ENCODE measurements at regions not wholly inside any gene's neighbourhood (a gene's known extent, or its start where the extent isn't known, plus 50 kb on each side); places are given as distances from the start of the nearest gene placed in this dataset.
A peak's percentile ranks its signal among the peaks of the same experiment; 100 is the strongest.
"Not testable (repeated sequence)": the region's sequence is repeated elsewhere in the genome, so short reads cannot be mapped to it uniquely, and the experiment has no call there.

DNA sequence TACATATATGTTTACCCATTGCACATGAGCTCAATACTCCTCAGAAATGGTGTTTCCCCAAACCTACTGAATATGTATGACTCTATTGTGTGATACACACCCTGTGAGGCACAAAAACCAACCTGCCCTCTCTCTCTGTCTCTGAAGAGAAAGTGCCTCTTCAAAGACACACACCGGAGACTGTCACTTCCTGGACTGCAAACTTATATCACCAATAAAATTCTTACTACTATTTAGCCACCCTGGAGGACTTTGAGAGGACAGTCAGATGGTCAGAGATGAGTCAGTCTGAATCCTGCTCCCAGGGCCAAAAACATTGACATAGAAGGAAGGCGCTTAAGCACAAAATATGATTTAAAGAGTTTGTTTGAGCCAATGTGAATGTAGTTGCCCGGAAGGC, 110.4 kb downstream of the PPIAL4G start:
- ChIA-PET CTCF (interaction anchor here (1.3 kb wide), 1 partner anchor 16 kb away, joined by 3 read pairs; no protein-coding TSS in a partner anchor), POLR2A (no interaction called here)
- Mint-ChIP-seq H3K4me3 (no peak overlapping the region), H3K27ac (0 out of 2 replicates have a peak overlapping the region, but pooled peaks have one; percentile 71), H3K27me3 (ENCODE audit: low read depth) (no peaks in the 10 kb centered on the region; the same call in 1 of the 2 replicates), H3K9me3 (no peaks in the 10 kb centered on the region), H3K4me1 (peaks cover 7% of the 10 kb centered on the region; the same call in 1 of the 2 replicates), H3K36me3 (no peaks in the 10 kb centered on the region)
- ATAC-seq = no peak
- no peak for DNase-seq (ENCODE audit: low spot score)
- TF ChIP-seq, protein P1, sequence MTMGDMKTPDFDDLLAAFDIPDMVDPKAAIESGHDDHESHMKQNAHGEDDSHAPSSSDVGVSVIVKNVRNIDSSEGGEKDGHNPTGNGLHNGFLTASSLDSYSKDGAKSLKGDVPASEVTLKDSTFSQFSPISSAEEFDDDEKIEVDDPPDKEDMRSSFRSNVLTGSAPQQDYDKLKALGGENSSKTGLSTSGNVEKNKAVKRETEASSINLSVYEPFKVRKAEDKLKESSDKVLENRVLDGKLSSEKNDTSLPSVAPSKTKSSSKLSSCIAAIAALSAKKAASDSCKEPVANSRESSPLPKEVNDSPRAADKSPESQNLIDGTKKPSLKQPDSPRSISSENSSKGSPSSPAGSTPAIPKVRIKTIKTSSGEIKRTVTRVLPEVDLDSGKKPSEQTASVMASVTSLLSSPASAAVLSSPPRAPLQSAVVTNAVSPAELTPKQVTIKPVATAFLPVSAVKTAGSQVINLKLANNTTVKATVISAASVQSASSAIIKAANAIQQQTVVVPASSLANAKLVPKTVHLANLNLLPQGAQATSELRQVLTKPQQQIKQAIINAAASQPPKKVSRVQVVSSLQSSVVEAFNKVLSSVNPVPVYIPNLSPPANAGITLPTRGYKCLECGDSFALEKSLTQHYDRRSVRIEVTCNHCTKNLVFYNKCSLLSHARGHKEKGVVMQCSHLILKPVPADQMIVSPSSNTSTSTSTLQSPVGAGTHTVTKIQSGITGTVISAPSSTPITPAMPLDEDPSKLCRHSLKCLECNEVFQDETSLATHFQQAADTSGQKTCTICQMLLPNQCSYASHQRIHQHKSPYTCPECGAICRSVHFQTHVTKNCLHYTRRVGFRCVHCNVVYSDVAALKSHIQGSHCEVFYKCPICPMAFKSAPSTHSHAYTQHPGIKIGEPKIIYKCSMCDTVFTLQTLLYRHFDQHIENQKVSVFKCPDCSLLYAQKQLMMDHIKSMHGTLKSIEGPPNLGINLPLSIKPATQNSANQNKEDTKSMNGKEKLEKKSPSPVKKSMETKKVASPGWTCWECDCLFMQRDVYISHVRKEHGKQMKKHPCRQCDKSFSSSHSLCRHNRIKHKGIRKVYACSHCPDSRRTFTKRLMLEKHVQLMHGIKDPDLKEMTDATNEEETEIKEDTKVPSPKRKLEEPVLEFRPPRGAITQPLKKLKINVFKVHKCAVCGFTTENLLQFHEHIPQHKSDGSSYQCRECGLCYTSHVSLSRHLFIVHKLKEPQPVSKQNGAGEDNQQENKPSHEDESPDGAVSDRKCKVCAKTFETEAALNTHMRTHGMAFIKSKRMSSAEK (CRISPR knock-in tag; IDR thresholded peaks at IDR 0.05; ENCODE audit: borderline replicate concordance) = no peak
- no peak for TF ChIP-seq GRHL2 (CRISPR knock-in tag; IDR thresholded peaks at IDR 0.05; ENCODE audit: insufficient replicate concordance, severe bottlenecking)

DNA sequence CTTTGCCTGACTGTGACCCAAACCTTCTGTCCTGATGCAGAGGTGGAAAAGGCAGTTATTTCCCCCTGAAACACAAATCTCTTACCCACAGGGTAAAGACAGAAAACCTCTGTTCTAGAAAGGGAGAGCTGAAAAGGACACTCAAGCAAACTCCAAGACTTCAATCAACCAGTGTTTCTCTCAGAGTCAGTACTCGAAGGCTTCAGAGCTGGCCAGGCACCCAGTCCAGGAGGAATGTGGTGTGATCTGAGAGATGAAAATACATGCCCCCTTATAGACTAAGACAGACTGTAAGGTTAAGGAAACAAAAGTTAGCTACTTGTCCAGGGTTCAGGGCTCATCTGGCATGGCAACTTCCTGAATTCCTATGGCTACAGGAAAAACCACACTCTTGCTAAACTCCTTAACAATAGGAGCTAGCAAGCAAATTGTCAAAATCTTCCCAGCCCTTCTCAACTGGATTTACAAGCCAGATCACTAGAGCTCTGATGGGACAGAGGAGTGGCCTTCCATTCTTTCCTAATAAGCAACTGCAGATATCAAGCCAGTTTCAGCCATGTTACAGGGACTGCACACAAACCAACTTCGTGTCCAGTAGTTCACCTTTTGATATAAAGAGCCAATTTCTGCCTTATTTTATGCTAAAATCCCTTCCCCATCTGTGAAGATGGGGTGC, 110.9 kb downstream of the PPIAL4G start:
- H3K27ac Mint-ChIP-seq = 0 out of 2 replicates have a peak overlapping the region, but pooled peaks have one; percentile 9
- CTCF ChIA-PET = interaction anchor here (1.3 kb wide), 1 partner anchor 16 kb away, joined by 3 read pairs; no protein-coding TSS in a partner anchor
- ATAC-seq; POLR2A ChIA-PET; DNase-seq (ENCODE audit: low spot score); H3K4me1 Mint-ChIP-seq; H3K27me3 Mint-ChIP-seq (ENCODE audit: low read depth); H3K4me3 Mint-ChIP-seq; H3K36me3 Mint-ChIP-seq; H3K9me3 Mint-ChIP-seq: not testable (repeated sequence)

DNA sequence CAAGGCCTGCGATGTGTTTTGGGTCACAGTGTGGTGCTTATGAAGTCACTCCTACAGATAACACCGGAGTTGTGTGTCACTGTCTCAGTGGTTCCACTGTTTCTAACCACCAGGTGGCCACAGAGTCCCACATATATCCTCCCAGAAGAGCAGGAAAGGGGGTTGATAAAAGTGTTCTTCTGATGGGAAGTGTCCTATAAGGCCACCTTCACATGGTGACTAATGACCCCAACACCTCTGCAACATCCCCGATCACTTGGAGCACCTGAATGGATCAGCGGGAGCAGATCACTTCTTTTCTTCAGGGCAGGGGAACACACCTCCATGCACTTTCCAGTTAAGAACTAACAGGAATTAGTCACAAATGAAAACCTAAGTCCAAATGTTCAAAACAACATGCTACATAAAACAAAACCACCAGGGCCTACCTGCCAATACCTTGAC, 111.5 kb downstream of the PPIAL4G start:
- H3K27ac Mint-ChIP-seq; H3K36me3 Mint-ChIP-seq; H3K27me3 Mint-ChIP-seq (ENCODE audit: low read depth); POLR2A ChIA-PET; H3K4me3 Mint-ChIP-seq; H3K4me1 Mint-ChIP-seq; H3K9me3 Mint-ChIP-seq: not testable (repeated sequence)
- peak; percentile 96 for ATAC-seq
- TF ChIP-seq, protein P2, sequence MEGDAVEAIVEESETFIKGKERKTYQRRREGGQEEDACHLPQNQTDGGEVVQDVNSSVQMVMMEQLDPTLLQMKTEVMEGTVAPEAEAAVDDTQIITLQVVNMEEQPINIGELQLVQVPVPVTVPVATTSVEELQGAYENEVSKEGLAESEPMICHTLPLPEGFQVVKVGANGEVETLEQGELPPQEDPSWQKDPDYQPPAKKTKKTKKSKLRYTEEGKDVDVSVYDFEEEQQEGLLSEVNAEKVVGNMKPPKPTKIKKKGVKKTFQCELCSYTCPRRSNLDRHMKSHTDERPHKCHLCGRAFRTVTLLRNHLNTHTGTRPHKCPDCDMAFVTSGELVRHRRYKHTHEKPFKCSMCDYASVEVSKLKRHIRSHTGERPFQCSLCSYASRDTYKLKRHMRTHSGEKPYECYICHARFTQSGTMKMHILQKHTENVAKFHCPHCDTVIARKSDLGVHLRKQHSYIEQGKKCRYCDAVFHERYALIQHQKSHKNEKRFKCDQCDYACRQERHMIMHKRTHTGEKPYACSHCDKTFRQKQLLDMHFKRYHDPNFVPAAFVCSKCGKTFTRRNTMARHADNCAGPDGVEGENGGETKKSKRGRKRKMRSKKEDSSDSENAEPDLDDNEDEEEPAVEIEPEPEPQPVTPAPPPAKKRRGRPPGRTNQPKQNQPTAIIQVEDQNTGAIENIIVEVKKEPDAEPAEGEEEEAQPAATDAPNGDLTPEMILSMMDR (IDR thresholded peaks at IDR 0.05) = peak; percentile 38; the same call in 1 of the 2 replicates
- CTCF ChIA-PET = interaction anchor here (1.3 kb wide), 1 partner anchor 17 kb away, joined by 3 read pairs; no protein-coding TSS in a partner anchor
- DNase-seq (ENCODE audit: low spot score) = peak; percentile 71

DNA sequence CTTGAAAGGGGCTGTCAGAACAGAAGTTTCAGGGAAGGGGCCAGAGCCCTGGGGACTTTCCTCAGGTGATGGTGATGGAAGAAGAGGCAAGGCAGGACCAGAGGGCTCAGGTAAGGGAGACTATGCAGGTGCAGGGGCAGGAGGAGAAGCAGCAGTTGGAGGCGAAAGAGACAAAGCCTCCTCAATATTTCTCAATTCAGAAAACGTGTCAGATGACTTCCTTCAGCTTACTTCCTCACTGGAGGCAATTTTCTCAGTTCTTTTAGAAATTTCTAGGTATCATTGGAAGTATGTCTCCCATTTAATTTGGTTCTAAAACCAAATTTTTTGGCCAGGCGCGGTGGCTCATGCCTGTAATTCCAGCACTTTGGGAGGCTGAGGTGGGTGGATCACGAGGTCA, 112.4 kb downstream of the PPIAL4G start:
- H3K27ac Mint-ChIP-seq; POLR2A ChIA-PET; H3K4me1 Mint-ChIP-seq; DNase-seq (ENCODE audit: low spot score); H3K9me3 Mint-ChIP-seq; H3K36me3 Mint-ChIP-seq; H3K27me3 Mint-ChIP-seq (ENCODE audit: low read depth); H3K4me3 Mint-ChIP-seq; ATAC-seq: not testable (repeated sequence)
- CTCF ChIA-PET = interaction anchor here (0.6 kb wide), 1 partner anchor 53 kb away, joined by 5 read pairs; no protein-coding TSS in a partner anchor

DNA sequence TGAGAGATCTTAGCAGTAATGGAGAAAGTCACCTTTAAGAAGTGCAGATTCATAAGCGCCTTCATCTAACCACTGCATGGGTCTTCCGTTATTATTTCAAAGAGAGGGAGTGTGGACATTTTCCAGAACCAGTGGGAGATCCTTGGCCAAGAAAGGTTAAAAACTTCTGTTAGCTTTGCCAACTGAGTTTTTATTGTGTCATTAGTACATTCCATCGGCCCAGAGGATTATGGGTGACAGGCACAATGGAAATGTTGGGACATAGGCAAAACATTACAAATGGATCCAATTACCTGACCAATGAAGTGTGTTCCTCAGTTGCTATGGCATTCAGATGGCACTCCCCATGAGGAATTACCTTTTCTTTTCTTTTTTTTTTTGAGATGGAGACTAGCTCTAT, 115.5 kb downstream of the PPIAL4G start:
- Mint-ChIP-seq H3K4me1 (peaks cover 25% of the 10 kb centered on the region), H3K27ac (no peak overlapping the region), H3K27me3 (ENCODE audit: low read depth) (peaks cover 5% of the 10 kb centered on the region; the same call in 1 of the 2 replicates), H3K36me3 (no peaks in the 10 kb centered on the region), H3K4me3 (no peak overlapping the region), H3K9me3 (no peaks in the 10 kb centered on the region)
- no peak for DNase-seq (ENCODE audit: low spot score)
- TF ChIP-seq IRF2 (CRISPR knock-in tag; IDR thresholded peaks at IDR 0.05; ENCODE audit: borderline replicate concordance, low read depth) (no peak), SOX15 (CRISPR knock-in tag; IDR thresholded peaks at IDR 0.05) (no peak), ZNF423 (CRISPR knock-in tag; IDR thresholded peaks at IDR 0.05) (no peak), ZBTB21 (CRISPR knock-in tag; IDR thresholded peaks at IDR 0.05; ENCODE audit: borderline replicate concordance) (no peak), NFYB (CRISPR knock-in tag; conservative IDR thresholded peaks at IDR 0.05; ENCODE audit: low read depth) (no peak)
- TF ChIP-seq, protein P3, sequence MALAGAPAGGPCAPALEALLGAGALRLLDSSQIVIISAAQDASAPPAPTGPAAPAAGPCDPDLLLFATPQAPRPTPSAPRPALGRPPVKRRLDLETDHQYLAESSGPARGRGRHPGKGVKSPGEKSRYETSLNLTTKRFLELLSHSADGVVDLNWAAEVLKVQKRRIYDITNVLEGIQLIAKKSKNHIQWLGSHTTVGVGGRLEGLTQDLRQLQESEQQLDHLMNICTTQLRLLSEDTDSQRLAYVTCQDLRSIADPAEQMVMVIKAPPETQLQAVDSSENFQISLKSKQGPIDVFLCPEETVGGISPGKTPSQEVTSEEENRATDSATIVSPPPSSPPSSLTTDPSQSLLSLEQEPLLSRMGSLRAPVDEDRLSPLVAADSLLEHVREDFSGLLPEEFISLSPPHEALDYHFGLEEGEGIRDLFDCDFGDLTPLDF (CRISPR knock-in tag; IDR thresholded peaks at IDR 0.05) = no peak
- TF ChIP-seq, protein P4, sequence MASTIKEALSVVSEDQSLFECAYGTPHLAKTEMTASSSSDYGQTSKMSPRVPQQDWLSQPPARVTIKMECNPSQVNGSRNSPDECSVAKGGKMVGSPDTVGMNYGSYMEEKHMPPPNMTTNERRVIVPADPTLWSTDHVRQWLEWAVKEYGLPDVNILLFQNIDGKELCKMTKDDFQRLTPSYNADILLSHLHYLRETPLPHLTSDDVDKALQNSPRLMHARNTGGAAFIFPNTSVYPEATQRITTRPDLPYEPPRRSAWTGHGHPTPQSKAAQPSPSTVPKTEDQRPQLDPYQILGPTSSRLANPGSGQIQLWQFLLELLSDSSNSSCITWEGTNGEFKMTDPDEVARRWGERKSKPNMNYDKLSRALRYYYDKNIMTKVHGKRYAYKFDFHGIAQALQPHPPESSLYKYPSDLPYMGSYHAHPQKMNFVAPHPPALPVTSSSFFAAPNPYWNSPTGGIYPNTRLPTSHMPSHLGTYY (CRISPR knock-in tag; IDR thresholded peaks at IDR 0.05) = no peak
- TF ChIP-seq, protein P5, sequence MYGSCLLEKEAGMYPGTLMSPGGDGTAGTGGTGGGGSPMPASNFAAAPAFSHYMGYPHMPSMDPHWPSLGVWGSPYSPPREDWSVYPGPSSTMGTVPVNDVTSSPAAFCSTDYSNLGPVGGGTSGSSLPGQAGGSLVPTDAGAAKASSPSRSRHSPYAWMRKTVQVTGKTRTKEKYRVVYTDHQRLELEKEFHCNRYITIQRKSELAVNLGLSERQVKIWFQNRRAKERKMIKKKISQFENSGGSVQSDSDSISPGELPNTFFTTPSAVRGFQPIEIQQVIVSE (CRISPR knock-in tag; IDR thresholded peaks at IDR 0.05; ENCODE audit: borderline replicate concordance) = no peak
- ChIA-PET POLR2A (no interaction called here), CTCF (no interaction called here)
- ATAC-seq = no peak
